GM12873 (cell line): ENCODE measurements at regions not wholly inside any gene's neighbourhood (a gene's known extent, or its start where the extent isn't known, plus 50 kb on each side); places are given as distances from the start of the nearest gene placed in this dataset.

Source experiments
- TF ChIP-seq, protein P1 (sequence below): IDR thresholded peaks from 2 replicates; pipeline ENCODE4 v1.5.1; 2012; ENCODE audit warnings: low read depth, mild to moderate bottlenecking, moderate library complexity, low read length, control low read depth; ENCODE audit not compliant: insufficient read depth; ENCODE audit errors: missing control alignments

DNA sequence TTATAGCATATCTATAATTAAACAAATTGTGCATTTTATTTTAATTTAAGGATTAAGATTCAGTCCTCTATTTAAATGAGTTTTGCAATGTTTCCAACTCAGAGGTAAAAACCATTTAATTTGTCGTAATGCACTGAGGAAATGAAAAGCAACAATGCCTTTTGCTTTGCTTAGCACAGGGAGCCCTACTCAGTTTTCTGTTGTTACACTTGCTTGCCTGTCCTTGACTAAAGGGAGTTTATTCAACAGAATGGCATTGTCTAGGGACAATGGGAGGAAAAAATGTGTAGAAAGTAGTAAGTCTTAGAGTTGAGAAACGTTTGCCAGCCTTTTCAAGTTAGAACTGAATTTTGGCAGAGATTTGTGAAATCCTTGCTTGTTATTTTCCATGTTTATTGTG, 734.2 kb upstream of the ANO3 start:
- TF ChIP-seq, protein P1, sequence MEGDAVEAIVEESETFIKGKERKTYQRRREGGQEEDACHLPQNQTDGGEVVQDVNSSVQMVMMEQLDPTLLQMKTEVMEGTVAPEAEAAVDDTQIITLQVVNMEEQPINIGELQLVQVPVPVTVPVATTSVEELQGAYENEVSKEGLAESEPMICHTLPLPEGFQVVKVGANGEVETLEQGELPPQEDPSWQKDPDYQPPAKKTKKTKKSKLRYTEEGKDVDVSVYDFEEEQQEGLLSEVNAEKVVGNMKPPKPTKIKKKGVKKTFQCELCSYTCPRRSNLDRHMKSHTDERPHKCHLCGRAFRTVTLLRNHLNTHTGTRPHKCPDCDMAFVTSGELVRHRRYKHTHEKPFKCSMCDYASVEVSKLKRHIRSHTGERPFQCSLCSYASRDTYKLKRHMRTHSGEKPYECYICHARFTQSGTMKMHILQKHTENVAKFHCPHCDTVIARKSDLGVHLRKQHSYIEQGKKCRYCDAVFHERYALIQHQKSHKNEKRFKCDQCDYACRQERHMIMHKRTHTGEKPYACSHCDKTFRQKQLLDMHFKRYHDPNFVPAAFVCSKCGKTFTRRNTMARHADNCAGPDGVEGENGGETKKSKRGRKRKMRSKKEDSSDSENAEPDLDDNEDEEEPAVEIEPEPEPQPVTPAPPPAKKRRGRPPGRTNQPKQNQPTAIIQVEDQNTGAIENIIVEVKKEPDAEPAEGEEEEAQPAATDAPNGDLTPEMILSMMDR: no peak

DNA sequence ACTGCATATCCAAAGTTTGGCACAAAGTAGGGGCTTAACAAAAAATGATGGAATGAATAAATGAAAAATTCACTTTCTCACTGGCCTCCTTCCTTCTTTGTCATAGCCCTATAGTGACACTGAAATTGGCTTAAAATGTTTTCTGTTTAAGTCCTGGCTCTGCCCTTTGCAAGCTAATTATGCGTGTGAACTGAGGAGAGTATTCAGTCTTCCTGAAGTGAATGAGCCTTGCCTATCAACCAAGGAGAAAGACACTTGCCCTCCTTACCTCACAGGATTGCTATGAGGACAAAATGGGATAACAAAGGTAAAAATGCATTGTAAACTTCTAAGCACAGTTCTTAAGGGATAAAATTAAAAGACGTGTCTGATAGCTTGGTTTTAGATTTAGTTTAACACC, 729.8 kb upstream of the ANO3 start:
- TF ChIP-seq, protein P1: no peak

DNA sequence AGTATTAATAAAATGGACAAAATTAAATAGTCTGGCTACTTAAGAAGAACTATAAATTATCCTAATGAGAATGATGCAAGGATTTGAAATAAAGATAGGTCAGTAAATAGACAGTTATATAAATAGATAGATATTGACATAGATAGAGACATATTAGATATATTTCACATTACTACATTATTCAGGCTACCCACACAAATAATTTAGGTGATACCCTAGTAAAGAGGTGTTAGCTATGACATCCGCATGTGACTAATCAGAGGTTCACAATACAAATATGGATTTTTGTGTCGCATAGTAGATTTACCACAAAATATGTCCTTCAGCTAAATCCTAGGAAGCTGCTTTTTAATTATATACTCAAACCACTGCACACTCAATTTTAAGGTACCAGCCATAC, 729.0 kb upstream of the ANO3 start:
- TF ChIP-seq, protein P1: no peak

DNA sequence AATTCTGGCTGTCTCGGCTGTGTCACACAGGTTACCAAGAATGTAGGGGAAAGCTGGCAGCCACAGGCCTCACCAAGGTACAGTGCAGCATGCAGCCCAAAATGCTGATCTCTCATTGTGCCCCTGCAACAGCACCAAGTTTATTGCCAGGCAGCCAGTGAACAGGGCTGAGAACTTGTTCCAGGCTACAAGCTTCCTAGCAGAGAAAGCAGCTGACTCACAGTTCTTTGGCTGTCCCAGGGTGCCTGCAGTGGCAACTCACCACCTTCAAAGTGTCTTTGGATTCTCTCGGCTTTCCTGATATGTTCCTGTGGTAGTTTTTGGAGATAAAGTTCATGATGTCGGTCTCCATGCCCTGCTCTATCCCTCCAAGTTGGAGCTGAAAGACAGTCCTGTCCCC, 719.1 kb upstream of the ANO3 start:
- TF ChIP-seq, protein P1: no peak

DNA sequence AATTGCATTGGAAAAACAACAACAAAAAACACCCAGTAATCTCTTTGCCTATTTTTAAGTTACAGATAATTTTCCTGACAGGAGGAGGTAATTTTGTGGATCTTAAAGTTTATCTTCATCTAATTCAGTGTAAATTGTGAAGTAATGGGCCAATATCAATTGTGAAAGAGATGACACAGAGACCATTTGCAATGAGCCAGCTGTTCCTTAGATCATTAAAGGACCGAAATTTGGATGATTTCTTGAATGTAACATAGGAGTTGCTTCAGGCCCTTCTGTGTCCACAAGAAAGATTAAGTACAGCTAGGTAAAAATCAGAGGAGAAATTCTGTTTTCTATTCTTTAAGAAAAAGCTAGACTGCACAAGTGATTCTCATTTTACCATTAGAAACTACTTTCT, 718.5 kb upstream of the ANO3 start:
- TF ChIP-seq, protein P1: no peak

DNA sequence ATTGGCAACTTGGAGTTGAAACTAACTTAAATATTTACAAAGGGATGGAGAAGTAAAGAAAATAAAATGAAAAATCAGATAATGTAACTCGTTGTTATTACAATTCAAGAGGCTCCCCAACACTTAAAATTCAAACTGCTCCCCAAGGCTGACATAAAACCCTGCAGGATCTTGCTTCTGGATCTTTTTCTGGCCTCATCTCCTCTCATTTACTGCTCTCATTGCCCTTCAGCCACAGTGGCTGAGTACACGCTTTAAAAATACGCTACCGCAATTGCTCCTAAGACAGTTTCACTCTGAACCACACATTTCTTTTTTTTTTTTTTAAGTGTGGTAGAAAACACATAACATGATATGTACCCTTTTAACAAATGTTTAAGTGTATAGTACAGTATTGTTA, 718.1 kb upstream of the ANO3 start:
- TF ChIP-seq, protein P1: no peak

DNA sequence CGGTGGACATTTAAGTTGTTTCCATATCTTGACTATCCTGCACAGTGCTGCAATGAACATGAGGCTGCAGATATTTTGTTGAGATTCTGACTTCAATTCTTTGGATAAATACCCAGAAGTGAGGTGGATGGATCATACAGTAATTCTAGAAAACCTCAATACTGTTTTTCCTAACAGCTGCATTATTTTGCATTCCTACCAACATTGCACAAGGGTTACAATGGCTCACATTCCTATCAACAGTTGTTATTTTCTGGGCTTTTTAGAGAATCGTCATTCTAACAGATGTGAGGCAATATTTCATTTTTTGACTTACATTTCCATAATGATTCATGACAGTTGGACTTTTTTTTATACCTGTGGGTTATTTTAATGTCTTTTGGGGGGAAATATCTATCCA, 716.9 kb upstream of the ANO3 start:
- TF ChIP-seq, protein P1: no peak
